T follicular helper cell (primary cell): ENCODE measurements at regions not wholly inside any gene's neighbourhood (a gene's known extent, or its start where the extent isn't known, plus 50 kb on each side); places are given as distances from the start of the nearest gene placed in this dataset.

Experiments used
- DNase-seq: peaks from one replicate; pipeline ENCODE4 v3.0.0-alpha.2; 2020; ENCODE audit warnings: low read depth

GRCh38 chr4:180394730-180395129, 1848.5 kb upstream of the TENM3 start:
- DNase-seq = no peak

GRCh38 chr4:180398564-180398963, 1844.6 kb upstream of the TENM3 start:
- no peak for DNase-seq

- no peak for DNase-seq
These were observed 1835.8 kb upstream of the TENM3 start for GRCh38 chr4:180407275-180407885.

- DNase-seq = no peak
These were observed 1824.2 kb upstream of the TENM3 start for GRCh38 chr4:180418819-180419531.

GRCh38 chr4:180422989-180423711, 1820.1 kb upstream of the TENM3 start:
- no peak for DNase-seq

GRCh38 chr4:180423712-180424057, 1819.5 kb upstream of the TENM3 start:
- no peak for DNase-seq

GRCh38 chr4:180426938-180427337, 1816.3 kb upstream of the TENM3 start:
- no peak for DNase-seq

GRCh38 chr4:180430283-180430682, 1812.9 kb upstream of the TENM3 start:
- DNase-seq = no peak

- DNase-seq = no peak
These were observed 1808.9 kb upstream of the TENM3 start for GRCh38 chr4:180434131-180434895.

- no peak for DNase-seq
These were observed 1806.8 kb upstream of the TENM3 start for GRCh38 chr4:180436361-180436760.

- DNase-seq = no peak
These were observed 1805.6 kb upstream of the TENM3 start for GRCh38 chr4:180437601-180438000.

GRCh38 chr4:180448306-180448705, 1794.9 kb upstream of the TENM3 start:
- DNase-seq = no peak

- no peak for DNase-seq
These were observed 1793.7 kb upstream of the TENM3 start for GRCh38 chr4:180449395-180449956.

- no peak for DNase-seq
These were observed 1788.0 kb upstream of the TENM3 start for GRCh38 chr4:180455226-180455625.

GRCh38 chr4:180456928-180457327, 1786.3 kb upstream of the TENM3 start:
- DNase-seq = no peak

- no peak for DNase-seq
These were observed 1781.1 kb upstream of the TENM3 start for GRCh38 chr4:180462116-180462515.

GRCh38 chr4:180465364-180465763, 1777.8 kb upstream of the TENM3 start:
- no peak for DNase-seq

GRCh38 chr4:180483036-180483435, 1760.2 kb upstream of the TENM3 start:
- no peak for DNase-seq

GRCh38 chr4:180485407-180485806, 1757.8 kb upstream of the TENM3 start:
- DNase-seq = no peak

- no peak for DNase-seq
These were observed 1756.9 kb upstream of the TENM3 start for GRCh38 chr4:180486342-180486741.

- DNase-seq = no peak
These were observed 1753.4 kb upstream of the TENM3 start for GRCh38 chr4:180489787-180490186.

- DNase-seq = no peak
These were observed 1752.0 kb upstream of the TENM3 start for GRCh38 chr4:180491210-180491609.
